ENCODE measurements at regions not wholly inside any gene's neighbourhood (a gene's known extent, or its start where the extent isn't known, plus 50 kb on each side); places are given as distances from the start of the nearest gene placed in this dataset.

DNA sequence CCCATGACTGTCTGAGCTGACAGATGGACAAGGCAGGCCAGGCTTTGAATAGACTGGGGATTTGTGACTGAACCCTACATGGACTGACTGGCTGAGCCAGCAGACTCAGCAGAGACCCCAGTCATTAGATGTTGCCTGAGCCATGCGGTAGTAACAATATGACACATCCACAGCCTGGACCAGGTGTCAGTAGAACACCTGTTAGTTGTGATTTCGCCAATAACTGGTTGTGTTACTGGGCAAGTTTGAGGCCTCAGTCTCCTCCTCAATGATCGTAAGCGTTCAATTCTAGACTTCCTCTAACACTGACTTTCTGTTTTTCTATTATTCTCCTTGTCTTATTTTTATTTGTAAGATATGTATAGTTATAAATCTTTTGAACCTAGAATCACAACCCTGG lies 311.9 kb upstream of the MAP3K7 start:
- TF ChIP-seq POLR2A (IDR thresholded peaks at IDR 0.05) (no peak), EP300 (IDR thresholded peaks at IDR 0.05) (no peak)
- TF ChIP-seq, protein P1, sequence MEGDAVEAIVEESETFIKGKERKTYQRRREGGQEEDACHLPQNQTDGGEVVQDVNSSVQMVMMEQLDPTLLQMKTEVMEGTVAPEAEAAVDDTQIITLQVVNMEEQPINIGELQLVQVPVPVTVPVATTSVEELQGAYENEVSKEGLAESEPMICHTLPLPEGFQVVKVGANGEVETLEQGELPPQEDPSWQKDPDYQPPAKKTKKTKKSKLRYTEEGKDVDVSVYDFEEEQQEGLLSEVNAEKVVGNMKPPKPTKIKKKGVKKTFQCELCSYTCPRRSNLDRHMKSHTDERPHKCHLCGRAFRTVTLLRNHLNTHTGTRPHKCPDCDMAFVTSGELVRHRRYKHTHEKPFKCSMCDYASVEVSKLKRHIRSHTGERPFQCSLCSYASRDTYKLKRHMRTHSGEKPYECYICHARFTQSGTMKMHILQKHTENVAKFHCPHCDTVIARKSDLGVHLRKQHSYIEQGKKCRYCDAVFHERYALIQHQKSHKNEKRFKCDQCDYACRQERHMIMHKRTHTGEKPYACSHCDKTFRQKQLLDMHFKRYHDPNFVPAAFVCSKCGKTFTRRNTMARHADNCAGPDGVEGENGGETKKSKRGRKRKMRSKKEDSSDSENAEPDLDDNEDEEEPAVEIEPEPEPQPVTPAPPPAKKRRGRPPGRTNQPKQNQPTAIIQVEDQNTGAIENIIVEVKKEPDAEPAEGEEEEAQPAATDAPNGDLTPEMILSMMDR (IDR thresholded peaks at IDR 0.05): no peak

Data from upper lobe of left lung (tissue), 4 donors.